ENCODE measurements at regions not wholly inside any gene's neighbourhood (a gene's known extent, or its start where the extent isn't known, plus 50 kb on each side); places are given as distances from the start of the nearest gene placed in this dataset.

GRCh38 chr13:48148454-48148853 is 53.5 kb upstream of the MED4 start:
- TF ChIP-seq MAX (IDR thresholded peaks at IDR 0.05) (no peak), SP1 (IDR thresholded peaks at IDR 0.05) (no peak), CTCF (IDR thresholded peaks at IDR 0.05; ENCODE audit: low read depth, low read length, missing input control) (no peak), RAD21 (IDR thresholded peaks at IDR 0.05) (no peak), HNF4G (IDR thresholded peaks at IDR 0.05) (no peak), FOXA2 (IDR thresholded peaks at IDR 0.05) (no peak), REST (IDR thresholded peaks at IDR 0.05) (no peak), HNF4A (conservative IDR thresholded peaks at IDR 0.05) (no peak)
